ENCODE measurements at regions not wholly inside any gene's neighbourhood (a gene's known extent, or its start where the extent isn't known, plus 50 kb on each side); places are given as distances from the start of the nearest gene placed in this dataset.

DNA sequence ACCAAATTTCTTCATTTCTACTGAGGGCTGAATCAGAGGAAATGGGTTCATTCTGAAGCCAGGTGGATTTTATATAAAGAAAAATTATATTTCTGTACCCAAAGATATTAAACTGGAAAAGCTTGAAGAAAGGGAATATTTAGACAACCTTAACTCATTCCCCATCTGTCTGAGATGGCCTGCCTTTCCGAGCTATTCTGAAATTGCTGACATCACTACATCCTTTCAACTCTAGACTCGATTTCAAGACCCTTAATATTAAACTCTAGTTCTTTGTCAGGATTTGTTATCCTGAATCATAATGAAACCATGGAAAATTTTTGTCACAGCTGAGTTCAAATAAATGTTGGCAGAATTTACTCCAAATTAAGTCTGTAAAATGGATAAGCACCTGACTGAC is 818.5 kb upstream of the SEMA6A start:
- TF ChIP-seq MYBL2 (CRISPR knock-in tag; IDR thresholded peaks at IDR 0.05) (no peak), ETV6 (CRISPR knock-in tag; IDR thresholded peaks at IDR 0.05) (no peak)
- TF ChIP-seq, protein P1, sequence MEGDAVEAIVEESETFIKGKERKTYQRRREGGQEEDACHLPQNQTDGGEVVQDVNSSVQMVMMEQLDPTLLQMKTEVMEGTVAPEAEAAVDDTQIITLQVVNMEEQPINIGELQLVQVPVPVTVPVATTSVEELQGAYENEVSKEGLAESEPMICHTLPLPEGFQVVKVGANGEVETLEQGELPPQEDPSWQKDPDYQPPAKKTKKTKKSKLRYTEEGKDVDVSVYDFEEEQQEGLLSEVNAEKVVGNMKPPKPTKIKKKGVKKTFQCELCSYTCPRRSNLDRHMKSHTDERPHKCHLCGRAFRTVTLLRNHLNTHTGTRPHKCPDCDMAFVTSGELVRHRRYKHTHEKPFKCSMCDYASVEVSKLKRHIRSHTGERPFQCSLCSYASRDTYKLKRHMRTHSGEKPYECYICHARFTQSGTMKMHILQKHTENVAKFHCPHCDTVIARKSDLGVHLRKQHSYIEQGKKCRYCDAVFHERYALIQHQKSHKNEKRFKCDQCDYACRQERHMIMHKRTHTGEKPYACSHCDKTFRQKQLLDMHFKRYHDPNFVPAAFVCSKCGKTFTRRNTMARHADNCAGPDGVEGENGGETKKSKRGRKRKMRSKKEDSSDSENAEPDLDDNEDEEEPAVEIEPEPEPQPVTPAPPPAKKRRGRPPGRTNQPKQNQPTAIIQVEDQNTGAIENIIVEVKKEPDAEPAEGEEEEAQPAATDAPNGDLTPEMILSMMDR (IDR thresholded peaks at IDR 0.05) = no peak
- TF ChIP-seq, protein P2, sequence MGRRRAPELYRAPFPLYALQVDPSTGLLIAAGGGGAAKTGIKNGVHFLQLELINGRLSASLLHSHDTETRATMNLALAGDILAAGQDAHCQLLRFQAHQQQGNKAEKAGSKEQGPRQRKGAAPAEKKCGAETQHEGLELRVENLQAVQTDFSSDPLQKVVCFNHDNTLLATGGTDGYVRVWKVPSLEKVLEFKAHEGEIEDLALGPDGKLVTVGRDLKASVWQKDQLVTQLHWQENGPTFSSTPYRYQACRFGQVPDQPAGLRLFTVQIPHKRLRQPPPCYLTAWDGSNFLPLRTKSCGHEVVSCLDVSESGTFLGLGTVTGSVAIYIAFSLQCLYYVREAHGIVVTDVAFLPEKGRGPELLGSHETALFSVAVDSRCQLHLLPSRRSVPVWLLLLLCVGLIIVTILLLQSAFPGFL (CRISPR knock-in tag; IDR thresholded peaks at IDR 0.05; ENCODE audit: borderline replicate concordance) = no peak
